ENCODE measurements at regions not wholly inside any gene's neighbourhood (a gene's known extent, or its start where the extent isn't known, plus 50 kb on each side); places are given as distances from the start of the nearest gene placed in this dataset.

- no peak for DNase-seq (ENCODE audit: extremely low read depth, insufficient read length)
- TF ChIP-seq, protein P1, sequence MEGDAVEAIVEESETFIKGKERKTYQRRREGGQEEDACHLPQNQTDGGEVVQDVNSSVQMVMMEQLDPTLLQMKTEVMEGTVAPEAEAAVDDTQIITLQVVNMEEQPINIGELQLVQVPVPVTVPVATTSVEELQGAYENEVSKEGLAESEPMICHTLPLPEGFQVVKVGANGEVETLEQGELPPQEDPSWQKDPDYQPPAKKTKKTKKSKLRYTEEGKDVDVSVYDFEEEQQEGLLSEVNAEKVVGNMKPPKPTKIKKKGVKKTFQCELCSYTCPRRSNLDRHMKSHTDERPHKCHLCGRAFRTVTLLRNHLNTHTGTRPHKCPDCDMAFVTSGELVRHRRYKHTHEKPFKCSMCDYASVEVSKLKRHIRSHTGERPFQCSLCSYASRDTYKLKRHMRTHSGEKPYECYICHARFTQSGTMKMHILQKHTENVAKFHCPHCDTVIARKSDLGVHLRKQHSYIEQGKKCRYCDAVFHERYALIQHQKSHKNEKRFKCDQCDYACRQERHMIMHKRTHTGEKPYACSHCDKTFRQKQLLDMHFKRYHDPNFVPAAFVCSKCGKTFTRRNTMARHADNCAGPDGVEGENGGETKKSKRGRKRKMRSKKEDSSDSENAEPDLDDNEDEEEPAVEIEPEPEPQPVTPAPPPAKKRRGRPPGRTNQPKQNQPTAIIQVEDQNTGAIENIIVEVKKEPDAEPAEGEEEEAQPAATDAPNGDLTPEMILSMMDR (IDR thresholded peaks at IDR 0.05; ENCODE audit: insufficient read depth, low read length, poor library complexity, severe bottlenecking): no peak
- Histone ChIP-seq H3K4me3 (replicated peaks; ENCODE audit: low read depth, low read length) (no peak overlapping the region), H3K27me3 (replicated peaks; ENCODE audit: control insufficient read depth, insufficient read depth, low read length) (no peaks in the 10 kb centered on the region), H3K36me3 (ENCODE audit: control insufficient read depth, insufficient read depth, low read length) (no peaks in the 10 kb centered on the region)
Observed at GRCh38 chr10:131703941-131704340, 196.9 kb upstream of the PPP2R2D start.

GRCh38 chr10:131706476-131706875 lies 194.3 kb upstream of the PPP2R2D start:
- DNase-seq (ENCODE audit: extremely low read depth, insufficient read length): no peak
- H3K4me3 ChIP-seq (replicated peaks; ENCODE audit: low read depth, low read length): no peak overlapping the region
- no peaks in the 10 kb centered on the region; the same call in 1 of the 2 replicates for H3K27me3 ChIP-seq (replicated peaks; ENCODE audit: control insufficient read depth, insufficient read depth, low read length)
- TF ChIP-seq, protein P1 (IDR thresholded peaks at IDR 0.05; ENCODE audit: insufficient read depth, low read length, poor library complexity, severe bottlenecking): no peak
- H3K36me3 ChIP-seq (ENCODE audit: control insufficient read depth, insufficient read depth, low read length): no peaks in the 10 kb centered on the region

GRCh38 chr10:131706952-131707351 lies 193.9 kb upstream of the PPP2R2D start:
- Histone ChIP-seq H3K4me3 (replicated peaks; ENCODE audit: low read depth, low read length) (no peak overlapping the region), H3K36me3 (ENCODE audit: control insufficient read depth, insufficient read depth, low read length) (no peaks in the 10 kb centered on the region), H3K27me3 (replicated peaks; ENCODE audit: control insufficient read depth, insufficient read depth, low read length) (no peaks in the 10 kb centered on the region; the same call in 1 of the 2 replicates)
- TF ChIP-seq, protein P1 (IDR thresholded peaks at IDR 0.05; ENCODE audit: insufficient read depth, low read length, poor library complexity, severe bottlenecking): no peak
- no peak for DNase-seq (ENCODE audit: extremely low read depth, insufficient read length)

GRCh38 chr10:131708225-131708880 lies 192.5 kb upstream of the PPP2R2D start:
- TF ChIP-seq, protein P1 (IDR thresholded peaks at IDR 0.05; ENCODE audit: insufficient read depth, low read length, poor library complexity, severe bottlenecking): no peak
- Histone ChIP-seq H3K36me3 (ENCODE audit: control insufficient read depth, insufficient read depth, low read length) (no peaks in the 10 kb centered on the region), H3K4me3 (replicated peaks; ENCODE audit: low read depth, low read length) (no peak overlapping the region), H3K27me3 (replicated peaks; ENCODE audit: control insufficient read depth, insufficient read depth, low read length) (no peaks in the 10 kb centered on the region; the same call in 1 of the 2 replicates)
- DNase-seq (ENCODE audit: extremely low read depth, insufficient read length): no peak

GRCh38 chr10:131710142-131710861 lies 190.5 kb upstream of the PPP2R2D start:
- no peak for DNase-seq (ENCODE audit: extremely low read depth, insufficient read length)
- TF ChIP-seq, protein P1 (IDR thresholded peaks at IDR 0.05; ENCODE audit: insufficient read depth, low read length, poor library complexity, severe bottlenecking): no peak
- Histone ChIP-seq H3K4me3 (replicated peaks; ENCODE audit: low read depth, low read length) (no peak overlapping the region), H3K27me3 (replicated peaks; ENCODE audit: control insufficient read depth, insufficient read depth, low read length) (no peaks in the 10 kb centered on the region; the same call in 1 of the 2 replicates), H3K36me3 (ENCODE audit: control insufficient read depth, insufficient read depth, low read length) (no peaks in the 10 kb centered on the region)

Data from GM06990 (cell line).